GM12891 (cell line): ENCODE measurements at regions not wholly inside any gene's neighbourhood (a gene's known extent, or its start where the extent isn't known, plus 50 kb on each side); places are given as distances from the start of the nearest gene placed in this dataset.

Experiments
- PAX5 ChIP-seq: IDR thresholded peaks from 2 replicates; pipeline ENCODE4 v1.6.1; 2011; ENCODE audit warnings: low read length, moderate library complexity, mild to moderate bottlenecking; ENCODE audit not compliant: insufficient read depth, severe bottlenecking
- POLR2A ChIP-seq: IDR thresholded peaks from 2 replicates; pipeline ENCODE4 v1.6.1; 2011; ENCODE audit warnings: low read depth, low read length, control low read depth
- TAF1 ChIP-seq: IDR thresholded peaks from 2 replicates; pipeline ENCODE4 v1.6.1; 2011; ENCODE audit warnings: low read depth, low read length, control low read depth

- TF ChIP-seq POLR2A (no peak), PAX5 (no peak), TAF1 (no peak)
Measured at GRCh38 chr6:128667339-128667858, 147.0 kb upstream of the PTPRK start.
